Psoas muscle (tissue), 7 donors: ENCODE measurements at regions not wholly inside any gene's neighbourhood (a gene's known extent, or its start where the extent isn't known, plus 50 kb on each side); places are given as distances from the start of the nearest gene placed in this dataset.

Experiments used
- ATAC-seq, 4 donors: fragments of 200-7000 bp; cut with Tn5 transposase; one replicate each; pipeline ENCODE4 v1.9.1; 2020; ENCODE audit warnings: moderate library complexity in 3 of 4, mild to moderate bottlenecking in 2 of 4
- DNase-seq, 2 donors: peaks; one replicate each; pipeline ENCODE4 v3.0.0-alpha.2; 2020
- H3K27ac ChIP-seq: fragments of 200-600 bp; one replicate; pipeline ENCODE4 v1.8.0; 2022
- H3K27me3 ChIP-seq, 3 donors: fragments of 200-600 bp in 1 of 3; one replicate each; pipeline versions ENCODE4 v1.6.1 to v1.8.0; 2013 to 2022; ENCODE audit warnings: low read length in 2 of 3, mild to moderate bottlenecking in 2 of 3, moderate library complexity in 1 of 3; ENCODE audit not compliant: insufficient read depth in 3 of 3
- H3K36me3 ChIP-seq, 2 donors: fragments of 200-600 bp in 1 of 2; one replicate each; pipeline versions ENCODE4 v1.6.1 to v1.8.0; 2013 to 2022; ENCODE audit warnings: low read depth in 1 of 2, mild to moderate bottlenecking in 1 of 2, moderate library complexity in 1 of 2; ENCODE audit not compliant: insufficient read depth in 1 of 2
- H3K4me1 ChIP-seq: fragments of 200-600 bp; one replicate; pipeline ENCODE4 v1.8.0; 2022
- H3K4me3 ChIP-seq: fragments of 200-600 bp; one replicate; pipeline ENCODE4 v1.8.0; 2022; ENCODE audit warnings: mild to moderate bottlenecking
- H3K9me3 ChIP-seq: fragments of 200-600 bp; one replicate; pipeline ENCODE4 v1.8.0; 2022
- WGBS, 3 donors: extraction: QIAGEN DNeasy Blood & Tissue Kit; methylation state at CpG; one replicate each; pipeline versions ENCODE4 v1.1.6 to v1.1.7; 2013; 5-methylcytosine and 5-hydroxymethylcytosine counted together
- intact Hi-C, 2 donors: fragments of 100-400 bp; cut with DNase I; formaldehyde crosslinking; loops; one replicate each; pipeline versions ENCODE4 v1.11.0 to v1.14.2; 2022
- TF ChIP-seq, protein P1 (sequence below): fragments of 200-600 bp; IDR thresholded peaks from one replicate; pipeline ENCODE4 v1.8.0; 2022; ENCODE audit warnings: antibody characterized with exemption
- donor health status: healthy with polysubstance abuse.
- donor health status: DM: no; HTN: no; CAD: no; lungs with moderate emphysema.
- donor health status: Bipolar disorder and iron deficiency.
- donor health status: healthy.
- donor health status: DM: yes; HTN: yes; CAD: no.
- donor health status: DM: no; HTN: no; CAD: no.
- donor health status: DM: yes; HTN: yes; CAD: no.

DNA sequence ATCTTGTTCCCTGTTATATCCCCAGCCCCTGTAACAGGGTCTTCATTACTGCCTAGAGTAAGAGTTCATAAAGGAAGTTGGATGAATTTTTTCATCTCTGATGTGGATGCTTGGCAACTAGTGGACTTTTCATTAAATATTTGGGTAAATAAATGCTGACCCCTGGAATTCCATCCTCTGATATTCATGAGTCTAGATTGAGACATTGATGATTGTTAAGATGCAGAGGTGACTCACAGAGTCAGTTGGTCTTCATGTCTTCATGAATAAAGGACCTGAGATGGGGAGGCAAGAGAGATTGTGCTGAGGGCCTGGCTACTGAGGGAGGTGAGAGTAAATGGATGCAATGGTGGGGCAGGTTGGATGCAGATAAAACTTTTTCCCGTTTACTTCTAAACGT, 132.7 kb upstream of the NT5C1B start:
- WGBS, 3 donors = 82 to 88% (median 87%) methylated on average over 2 of the region's 2 CpGs
- ATAC-seq (no peak), DNase-seq (no peak)
- Histone ChIP-seq H3K9me3 (no peaks in the 10 kb centered on the region), H3K27me3 (no peaks in the 10 kb centered on the region), H3K4me1 (no peaks in the 10 kb centered on the region), H3K4me3 (no peak overlapping the region), H3K27ac (no peak overlapping the region), H3K36me3 (no peaks in the 10 kb centered on the region)
- TF ChIP-seq, protein P1, sequence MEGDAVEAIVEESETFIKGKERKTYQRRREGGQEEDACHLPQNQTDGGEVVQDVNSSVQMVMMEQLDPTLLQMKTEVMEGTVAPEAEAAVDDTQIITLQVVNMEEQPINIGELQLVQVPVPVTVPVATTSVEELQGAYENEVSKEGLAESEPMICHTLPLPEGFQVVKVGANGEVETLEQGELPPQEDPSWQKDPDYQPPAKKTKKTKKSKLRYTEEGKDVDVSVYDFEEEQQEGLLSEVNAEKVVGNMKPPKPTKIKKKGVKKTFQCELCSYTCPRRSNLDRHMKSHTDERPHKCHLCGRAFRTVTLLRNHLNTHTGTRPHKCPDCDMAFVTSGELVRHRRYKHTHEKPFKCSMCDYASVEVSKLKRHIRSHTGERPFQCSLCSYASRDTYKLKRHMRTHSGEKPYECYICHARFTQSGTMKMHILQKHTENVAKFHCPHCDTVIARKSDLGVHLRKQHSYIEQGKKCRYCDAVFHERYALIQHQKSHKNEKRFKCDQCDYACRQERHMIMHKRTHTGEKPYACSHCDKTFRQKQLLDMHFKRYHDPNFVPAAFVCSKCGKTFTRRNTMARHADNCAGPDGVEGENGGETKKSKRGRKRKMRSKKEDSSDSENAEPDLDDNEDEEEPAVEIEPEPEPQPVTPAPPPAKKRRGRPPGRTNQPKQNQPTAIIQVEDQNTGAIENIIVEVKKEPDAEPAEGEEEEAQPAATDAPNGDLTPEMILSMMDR = no peak
- intact Hi-C loops = loop anchor here in 1 of 2 donors (10.0 kb wide), 1 partner anchor 297 kb away; no protein-coding TSS in a partner anchor

DNA sequence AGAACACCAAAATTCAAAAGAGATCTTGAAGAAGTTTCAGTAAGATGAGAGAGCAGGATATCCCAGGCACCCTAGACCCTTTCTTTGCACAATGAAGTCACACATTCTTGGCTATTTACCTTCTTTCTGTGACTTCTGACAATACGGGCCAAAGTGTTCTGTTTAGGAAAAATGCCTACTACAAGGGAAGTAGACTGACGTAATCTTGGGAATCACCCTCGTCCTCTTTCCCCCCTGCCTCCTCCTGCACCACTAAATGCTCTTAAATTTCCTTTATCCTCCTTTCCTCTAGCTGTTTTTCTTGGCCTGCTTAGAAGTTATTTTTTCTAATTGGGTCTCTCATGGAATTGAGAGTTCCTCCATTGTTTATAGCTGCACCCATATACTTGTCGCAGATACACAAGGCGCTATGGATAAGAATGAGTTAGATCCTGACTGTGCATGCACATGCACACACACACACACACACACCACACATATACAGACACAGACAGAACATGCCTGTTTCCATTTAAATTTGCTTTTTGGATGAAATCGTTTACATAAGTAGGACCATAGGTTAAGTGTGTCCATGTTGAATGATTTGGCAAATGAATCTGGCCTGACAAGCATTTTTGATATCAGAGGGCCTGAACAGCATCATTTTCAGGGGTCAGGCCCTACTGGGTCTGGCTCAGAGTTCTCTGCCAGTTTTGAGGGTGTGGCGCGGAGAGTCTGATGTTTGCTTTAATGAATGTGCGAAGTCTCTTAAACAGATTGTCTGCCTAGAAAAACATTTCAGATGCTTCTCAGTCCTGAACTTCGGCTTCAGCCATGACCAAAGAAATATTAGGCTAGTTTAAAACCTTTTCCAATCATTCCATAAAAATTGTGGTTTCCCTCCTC, 131.9 kb upstream of the NT5C1B start:
- Histone ChIP-seq H3K9me3 (no peaks in the 10 kb centered on the region), H3K27me3 (no peaks in the 10 kb centered on the region), H3K4me1 (no peaks in the 10 kb centered on the region), H3K4me3 (no peak overlapping the region), H3K36me3 (no peaks in the 10 kb centered on the region), H3K27ac (no peak overlapping the region)
- TF ChIP-seq, protein P1 = no peak
- no peak for ATAC-seq
- 73 to 74% (median 74%) methylated on average over 10 of the region's 10 CpGs for WGBS, 3 donors
- intact Hi-C loops = loop anchor here in 1 of 2 donors (10.0 kb wide), 1 partner anchor 296 kb away; no protein-coding TSS in a partner anchor
- no peak for DNase-seq

DNA sequence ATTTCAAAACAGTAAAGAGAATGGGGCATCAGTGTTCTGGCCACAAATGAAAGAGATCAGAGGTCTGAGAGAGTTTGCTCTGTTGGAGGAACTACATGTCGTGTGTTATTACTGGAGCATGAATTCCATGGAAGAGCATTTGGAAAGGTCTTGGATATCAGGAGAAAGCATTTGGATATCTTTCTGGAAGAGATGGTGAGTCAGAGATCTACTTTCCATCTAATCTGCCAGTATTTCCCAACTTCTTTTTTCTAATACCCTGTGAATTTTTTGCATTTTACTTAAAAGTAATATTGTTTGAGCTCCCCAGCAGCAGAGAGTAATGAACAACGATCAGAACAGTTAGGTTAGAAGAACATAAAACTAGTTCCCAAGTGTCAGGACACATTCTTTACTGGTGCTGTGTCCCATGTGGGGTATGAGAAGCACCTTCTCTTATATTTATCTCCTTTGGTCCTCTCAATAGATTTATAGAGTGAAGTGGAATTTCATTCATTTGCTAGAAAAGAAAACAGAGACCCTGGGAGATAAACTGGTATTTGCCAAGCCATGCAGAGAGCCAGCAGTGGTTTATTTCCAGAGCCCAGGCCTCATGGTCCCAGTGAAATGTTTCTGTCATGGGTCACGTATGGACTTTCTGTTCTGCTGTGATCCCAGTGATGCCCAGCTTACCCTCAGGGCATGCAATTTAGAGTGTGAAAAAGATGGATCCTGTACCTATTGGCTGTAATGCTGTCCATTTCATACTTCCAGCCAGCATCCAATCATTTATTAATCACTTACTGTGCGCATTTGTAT, 130.8 kb upstream of the NT5C1B start:
- Histone ChIP-seq H3K27me3 (no peaks in the 10 kb centered on the region), H3K36me3 (no peaks in the 10 kb centered on the region), H3K4me3 (no peak overlapping the region), H3K4me1 (no peaks in the 10 kb centered on the region), H3K27ac (no peak overlapping the region), H3K9me3 (no peaks in the 10 kb centered on the region)
- TF ChIP-seq, protein P1 = no peak
- 80 to 88% (median 84%) methylated on average over 4 of the region's 4 CpGs for WGBS, 3 donors
- no peak for ATAC-seq
- DNase-seq = no peak
- intact Hi-C loops = loop anchor here in 1 of 2 donors (10.0 kb wide), 1 partner anchor 295 kb away; no protein-coding TSS in a partner anchor

DNA sequence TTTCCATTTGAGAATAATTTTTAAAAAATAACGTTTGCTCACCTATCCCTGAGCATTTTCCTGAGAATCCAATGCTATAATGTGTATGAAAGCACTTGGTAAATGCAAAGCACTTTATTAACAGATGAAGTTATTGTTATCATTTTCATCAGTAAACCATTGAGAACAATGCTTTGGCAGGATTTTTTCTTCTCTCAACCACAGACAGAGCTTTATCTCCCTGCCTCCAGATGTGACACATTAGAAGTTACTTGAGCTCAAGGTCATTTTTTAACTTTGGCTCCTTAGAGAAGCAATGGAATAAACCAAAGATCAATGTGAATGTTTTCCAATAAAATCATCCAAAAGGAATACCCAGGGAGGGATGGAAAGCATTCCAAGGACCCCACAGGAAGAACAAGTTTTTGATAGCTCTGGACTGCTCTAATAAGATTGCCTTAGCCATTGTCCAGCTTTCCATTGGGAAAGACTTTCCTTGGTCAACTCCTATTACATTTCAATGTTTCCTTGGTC, 118.9 kb upstream of the NT5C1B start:
- WGBS, 3 donors = 3 to 42% (median 33%) methylated on average over 1 of the region's 1 CpG
- no peak overlapping the region for H3K27ac ChIP-seq
- no peaks in the 10 kb centered on the region for H3K4me1 ChIP-seq
- no peaks in the 10 kb centered on the region for H3K27me3 ChIP-seq
- no peak for DNase-seq
- H3K36me3 ChIP-seq = no peaks in the 10 kb centered on the region
- H3K9me3 ChIP-seq = peaks cover 7% of the 10 kb centered on the region
- TF ChIP-seq, protein P1 = no peak
- intact Hi-C loops = no loop called here
- no peak overlapping the region for H3K4me3 ChIP-seq
- ATAC-seq = no peak
